Activated naive CD4-positive, alpha-beta T cell treated with anti-CD3 and anti-CD28 coated beads, Interleukin-2, amount 50 U/mL, for 24 hours (primary cell): ENCODE measurements at regions not wholly inside any gene's neighbourhood (a gene's known extent, or its start where the extent isn't known, plus 50 kb on each side); places are given as distances from the start of the nearest gene placed in this dataset.
"Not testable (repeated sequence)": the region's sequence is repeated elsewhere in the genome, so short reads cannot be mapped to it uniquely, and the experiment has no call there.

Experiments used
- H3K27ac Mint-ChIP-seq: one replicate; pipeline ENCODE4 v1.8.0; 2021; ENCODE audit warnings: mild to moderate bottlenecking, mixed read lengths
- H3K27me3 Mint-ChIP-seq: one replicate; pipeline ENCODE4 v1.8.0; 2021; ENCODE audit warnings: mixed read lengths
- H3K36me3 Mint-ChIP-seq: one replicate; pipeline ENCODE4 v1.8.0; 2021; ENCODE audit warnings: mixed read lengths
- H3K4me1 Mint-ChIP-seq: one replicate; pipeline ENCODE4 v1.8.0; 2021; ENCODE audit warnings: mixed read lengths
- H3K4me3 Mint-ChIP-seq: one replicate; pipeline ENCODE4 v1.8.0; 2021; ENCODE audit warnings: mild to moderate bottlenecking, mixed read lengths
- H3K9me3 Mint-ChIP-seq: one replicate; pipeline ENCODE4 v1.8.0; 2021; ENCODE audit warnings: mixed read lengths

GRCh38 chr6:92700411-92700810 lies 718.9 kb downstream of the EPHA7 start:
- no peak overlapping the region for H3K27ac Mint-ChIP-seq

GRCh38 chr6:92690997-92691599 lies 728.3 kb downstream of the EPHA7 start:
- H3K36me3 Mint-ChIP-seq: no peaks in the 10 kb centered on the region
- H3K9me3 Mint-ChIP-seq: no peaks in the 10 kb centered on the region
- no peaks in the 10 kb centered on the region for H3K4me1 Mint-ChIP-seq
- no peak overlapping the region for H3K27ac Mint-ChIP-seq
- no peaks in the 10 kb centered on the region for H3K27me3 Mint-ChIP-seq
- no peak overlapping the region for H3K4me3 Mint-ChIP-seq

More at GRCh38 chr6:92700411-92700810, 718.9 kb downstream of the EPHA7 start:
- Mint-ChIP-seq H3K9me3 (no peaks in the 10 kb centered on the region), H3K4me3 (no peak overlapping the region), H3K27me3 (no peaks in the 10 kb centered on the region), H3K4me1 (no peaks in the 10 kb centered on the region), H3K36me3 (no peaks in the 10 kb centered on the region)

- Mint-ChIP-seq H3K9me3 (no peaks in the 10 kb centered on the region), H3K4me3 (no peak overlapping the region), H3K27ac (no peak overlapping the region), H3K36me3 (no peaks in the 10 kb centered on the region), H3K4me1 (no peaks in the 10 kb centered on the region), H3K27me3 (no peaks in the 10 kb centered on the region)
Observed at GRCh38 chr6:92688342-92688741, 731.0 kb downstream of the EPHA7 start.

- Mint-ChIP-seq H3K4me1 (no peaks in the 10 kb centered on the region), H3K27me3 (no peaks in the 10 kb centered on the region), H3K9me3 (no peaks in the 10 kb centered on the region), H3K36me3 (no peaks in the 10 kb centered on the region), H3K4me3 (no peak overlapping the region), H3K27ac (no peak overlapping the region)
Observed at GRCh38 chr6:92687278-92687677, 732.1 kb downstream of the EPHA7 start.

GRCh38 chr6:92684386-92684785 lies 735.0 kb downstream of the EPHA7 start:
- H3K4me3 Mint-ChIP-seq: no peak overlapping the region
- H3K36me3 Mint-ChIP-seq: no peaks in the 10 kb centered on the region
- no peaks in the 10 kb centered on the region for H3K27me3 Mint-ChIP-seq
- H3K9me3 Mint-ChIP-seq: no peaks in the 10 kb centered on the region
- H3K27ac Mint-ChIP-seq: no peak overlapping the region
- no peaks in the 10 kb centered on the region for H3K4me1 Mint-ChIP-seq

GRCh38 chr6:92683748-92684147 lies 735.6 kb downstream of the EPHA7 start:
- Mint-ChIP-seq H3K9me3 (no peaks in the 10 kb centered on the region), H3K4me3 (no peak overlapping the region), H3K27me3 (no peaks in the 10 kb centered on the region), H3K27ac (no peak overlapping the region), H3K36me3 (no peaks in the 10 kb centered on the region), H3K4me1 (no peaks in the 10 kb centered on the region)

GRCh38 chr6:92682516-92683398 lies 736.6 kb downstream of the EPHA7 start:
- H3K36me3 Mint-ChIP-seq: no peaks in the 10 kb centered on the region
- H3K4me3 Mint-ChIP-seq: no peak overlapping the region
- no peaks in the 10 kb centered on the region for H3K4me1 Mint-ChIP-seq
- peaks cover under 1% of the 10 kb centered on the region for H3K9me3 Mint-ChIP-seq
- H3K27me3 Mint-ChIP-seq: no peaks in the 10 kb centered on the region
- no peak overlapping the region for H3K27ac Mint-ChIP-seq

GRCh38 chr6:92681401-92681800 lies 738.0 kb downstream of the EPHA7 start:
- Mint-ChIP-seq H3K27me3 (no peaks in the 10 kb centered on the region), H3K4me1 (no peaks in the 10 kb centered on the region), H3K36me3 (no peaks in the 10 kb centered on the region), H3K9me3 (peaks cover 6% of the 10 kb centered on the region), H3K27ac (no peak overlapping the region), H3K4me3 (no peak overlapping the region)

GRCh38 chr6:92671462-92671861 lies 747.9 kb downstream of the EPHA7 start:
- H3K27ac Mint-ChIP-seq, H3K9me3 Mint-ChIP-seq, H3K27me3 Mint-ChIP-seq, H3K4me1 Mint-ChIP-seq, H3K36me3 Mint-ChIP-seq, H3K4me3 Mint-ChIP-seq: not testable (repeated sequence)

GRCh38 chr6:92667843-92668242 lies 751.5 kb downstream of the EPHA7 start:
- no peaks in the 10 kb centered on the region for H3K9me3 Mint-ChIP-seq
- H3K4me3 Mint-ChIP-seq: no peak overlapping the region
- no peaks in the 10 kb centered on the region for H3K27me3 Mint-ChIP-seq
- H3K27ac Mint-ChIP-seq: no peak overlapping the region
- H3K4me1 Mint-ChIP-seq: no peaks in the 10 kb centered on the region
- no peaks in the 10 kb centered on the region for H3K36me3 Mint-ChIP-seq

GRCh38 chr6:92648364-92649086 lies 770.8 kb downstream of the EPHA7 start:
- Mint-ChIP-seq H3K27me3 (no peaks in the 10 kb centered on the region), H3K27ac (no peak overlapping the region), H3K4me3 (no peak overlapping the region), H3K36me3 (no peaks in the 10 kb centered on the region), H3K9me3 (peaks cover 4% of the 10 kb centered on the region), H3K4me1 (no peaks in the 10 kb centered on the region)

- Mint-ChIP-seq H3K27me3 (no peaks in the 10 kb centered on the region), H3K36me3 (no peaks in the 10 kb centered on the region), H3K4me1 (no peaks in the 10 kb centered on the region)
Observed at GRCh38 chr6:92647630-92648029, 771.7 kb downstream of the EPHA7 start.

GRCh38 chr6:92644104-92644791 lies 775.1 kb downstream of the EPHA7 start:
- not testable (repeated sequence) for H3K4me1 Mint-ChIP-seq, H3K4me3 Mint-ChIP-seq, H3K36me3 Mint-ChIP-seq, H3K9me3 Mint-ChIP-seq, H3K27me3 Mint-ChIP-seq, H3K27ac Mint-ChIP-seq

More at GRCh38 chr6:92647630-92648029, 771.7 kb downstream of the EPHA7 start:
- Mint-ChIP-seq H3K27ac (no peak overlapping the region), H3K4me3 (no peak overlapping the region), H3K9me3 (peaks cover 4% of the 10 kb centered on the region)

GRCh38 chr6:92635553-92636153 lies 783.7 kb downstream of the EPHA7 start:
- Mint-ChIP-seq H3K27ac (no peak overlapping the region), H3K4me3 (no peak overlapping the region), H3K36me3 (no peaks in the 10 kb centered on the region), H3K9me3 (peaks cover 4% of the 10 kb centered on the region), H3K27me3 (no peaks in the 10 kb centered on the region), H3K4me1 (no peaks in the 10 kb centered on the region)

GRCh38 chr6:92634561-92634960 lies 784.8 kb downstream of the EPHA7 start:
- no peak overlapping the region for H3K4me3 Mint-ChIP-seq
- H3K36me3 Mint-ChIP-seq: no peaks in the 10 kb centered on the region
- peaks cover 4% of the 10 kb centered on the region for H3K9me3 Mint-ChIP-seq
- H3K4me1 Mint-ChIP-seq: no peaks in the 10 kb centered on the region
- H3K27me3 Mint-ChIP-seq: no peaks in the 10 kb centered on the region
- no peak overlapping the region for H3K27ac Mint-ChIP-seq
